ENCODE measurements at regions not wholly inside any gene's neighbourhood (a gene's known extent, or its start where the extent isn't known, plus 50 kb on each side); places are given as distances from the start of the nearest gene placed in this dataset.
"Not testable (repeated sequence)": the region's sequence is repeated elsewhere in the genome, so short reads cannot be mapped to it uniquely, and the experiment has no call there.

DNA sequence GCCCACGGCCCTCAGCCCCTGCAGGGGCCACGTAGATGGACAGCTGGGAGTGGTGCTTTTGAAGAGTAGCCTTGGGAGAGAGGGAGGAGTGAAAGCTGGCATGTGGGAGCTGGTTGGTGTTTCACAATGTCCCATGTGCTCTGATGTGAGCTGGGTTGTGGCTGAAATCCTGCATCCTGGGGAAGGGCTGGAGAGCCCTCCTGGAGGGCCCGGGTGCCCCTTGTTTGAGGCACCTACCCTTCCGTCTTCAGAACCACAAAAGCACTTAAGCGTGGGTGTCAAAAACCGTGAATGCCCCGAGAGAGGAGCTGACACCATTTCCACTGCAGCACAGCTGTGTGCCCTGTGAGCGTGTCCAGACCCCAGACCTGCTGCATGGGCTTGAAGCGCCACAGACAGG lies 199.1 kb upstream of the ZNF618 start:
- DNase-seq (ENCODE audit: low read depth), result peak; percentile 34
- TF ChIP-seq, protein P1, sequence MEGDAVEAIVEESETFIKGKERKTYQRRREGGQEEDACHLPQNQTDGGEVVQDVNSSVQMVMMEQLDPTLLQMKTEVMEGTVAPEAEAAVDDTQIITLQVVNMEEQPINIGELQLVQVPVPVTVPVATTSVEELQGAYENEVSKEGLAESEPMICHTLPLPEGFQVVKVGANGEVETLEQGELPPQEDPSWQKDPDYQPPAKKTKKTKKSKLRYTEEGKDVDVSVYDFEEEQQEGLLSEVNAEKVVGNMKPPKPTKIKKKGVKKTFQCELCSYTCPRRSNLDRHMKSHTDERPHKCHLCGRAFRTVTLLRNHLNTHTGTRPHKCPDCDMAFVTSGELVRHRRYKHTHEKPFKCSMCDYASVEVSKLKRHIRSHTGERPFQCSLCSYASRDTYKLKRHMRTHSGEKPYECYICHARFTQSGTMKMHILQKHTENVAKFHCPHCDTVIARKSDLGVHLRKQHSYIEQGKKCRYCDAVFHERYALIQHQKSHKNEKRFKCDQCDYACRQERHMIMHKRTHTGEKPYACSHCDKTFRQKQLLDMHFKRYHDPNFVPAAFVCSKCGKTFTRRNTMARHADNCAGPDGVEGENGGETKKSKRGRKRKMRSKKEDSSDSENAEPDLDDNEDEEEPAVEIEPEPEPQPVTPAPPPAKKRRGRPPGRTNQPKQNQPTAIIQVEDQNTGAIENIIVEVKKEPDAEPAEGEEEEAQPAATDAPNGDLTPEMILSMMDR (conservative IDR thresholded peaks at IDR 0.05; ENCODE audit: low read length), result no peak
- H3K4me3 ChIP-seq (ENCODE audit: low read length), result no peak overlapping the region

DNA sequence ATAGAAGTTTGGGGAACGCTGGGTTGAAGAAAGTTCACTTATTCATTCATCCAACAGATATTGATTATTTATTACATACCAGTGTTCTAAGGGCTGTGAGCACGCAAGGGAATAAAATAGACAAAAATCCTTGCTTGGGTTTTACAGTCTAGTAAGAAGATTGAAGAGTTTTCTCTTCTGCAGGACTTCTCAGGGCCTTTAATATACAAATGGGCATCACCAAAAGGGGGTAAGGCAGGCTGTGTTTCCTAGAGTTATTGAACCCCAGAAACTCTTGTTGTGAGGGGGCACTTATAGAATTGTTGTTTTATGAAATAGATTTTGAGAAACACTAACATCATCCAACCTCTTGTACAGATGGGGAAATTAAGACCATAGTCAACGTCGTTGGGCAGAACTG lies 198.5 kb upstream of the ZNF618 start:
- no peak overlapping the region for H3K4me3 ChIP-seq (ENCODE audit: low read length)
- TF ChIP-seq, protein P1 (conservative IDR thresholded peaks at IDR 0.05; ENCODE audit: low read length), result no peak
- no peak for DNase-seq (ENCODE audit: low read depth)

DNA sequence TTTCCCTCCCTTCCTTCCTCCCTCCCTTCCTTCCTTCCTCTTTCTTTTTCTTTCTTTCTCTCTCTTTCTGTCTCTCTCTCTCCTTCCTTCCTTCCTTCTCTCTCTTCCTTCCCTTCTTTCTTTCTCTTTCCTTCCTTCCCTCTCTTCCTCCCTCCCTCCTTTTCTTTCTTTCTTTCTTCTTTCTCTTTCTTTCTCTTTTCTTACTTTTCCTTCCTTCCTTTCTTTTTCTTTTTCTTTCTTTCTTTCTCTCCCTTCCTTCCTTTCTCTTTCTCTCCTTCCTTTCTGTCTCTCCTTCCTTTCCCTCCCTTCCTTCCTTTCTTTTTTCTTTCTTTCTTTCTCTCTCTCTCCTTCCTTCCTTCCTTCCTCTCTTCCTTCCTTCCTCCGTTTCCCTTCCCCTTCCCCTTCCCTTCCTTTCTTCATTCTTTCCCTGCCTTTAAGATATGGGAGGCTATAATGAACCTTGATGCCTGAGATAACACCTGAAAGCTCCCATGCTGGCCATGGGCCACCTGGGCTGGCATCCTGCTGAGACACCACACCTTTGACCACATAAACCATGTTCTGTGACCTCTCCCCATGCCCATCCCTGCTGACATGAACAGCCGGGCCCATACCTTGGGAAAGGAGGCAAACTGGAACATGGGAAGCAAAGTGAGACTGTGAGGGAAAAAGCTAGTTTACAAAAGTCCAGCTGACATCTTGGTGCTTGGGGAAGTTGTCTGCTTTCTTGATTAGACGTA lies 197.8 kb upstream of the ZNF618 start:
- no peak for DNase-seq (ENCODE audit: low read depth)
- TF ChIP-seq, protein P1 (conservative IDR thresholded peaks at IDR 0.05; ENCODE audit: low read length), result no peak
- no peak overlapping the region for H3K4me3 ChIP-seq (ENCODE audit: low read length)

DNA sequence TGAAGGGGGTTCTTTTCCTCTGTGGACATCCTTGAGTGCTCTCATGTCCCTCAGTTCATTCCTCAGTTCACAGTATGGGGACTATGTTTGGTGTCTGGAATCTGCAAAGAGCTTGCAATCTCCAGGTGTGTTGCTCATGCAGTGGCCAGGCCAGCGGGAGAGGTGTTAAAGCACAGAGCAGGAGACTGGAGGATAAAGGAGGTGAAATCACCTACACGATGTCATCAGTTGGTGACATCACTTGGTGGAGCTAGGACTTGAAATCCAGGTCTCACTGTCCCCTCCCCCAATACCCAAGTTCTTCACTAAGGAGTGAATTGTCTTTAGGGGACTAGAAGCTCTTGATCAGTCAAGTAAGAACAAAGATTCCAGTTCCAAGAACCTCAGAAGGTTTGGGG lies 197.3 kb upstream of the ZNF618 start:
- no peak for DNase-seq (ENCODE audit: low read depth)
- TF ChIP-seq, protein P1 (conservative IDR thresholded peaks at IDR 0.05; ENCODE audit: low read length), result no peak
- H3K4me3 ChIP-seq (ENCODE audit: low read length), result no peak overlapping the region

DNA sequence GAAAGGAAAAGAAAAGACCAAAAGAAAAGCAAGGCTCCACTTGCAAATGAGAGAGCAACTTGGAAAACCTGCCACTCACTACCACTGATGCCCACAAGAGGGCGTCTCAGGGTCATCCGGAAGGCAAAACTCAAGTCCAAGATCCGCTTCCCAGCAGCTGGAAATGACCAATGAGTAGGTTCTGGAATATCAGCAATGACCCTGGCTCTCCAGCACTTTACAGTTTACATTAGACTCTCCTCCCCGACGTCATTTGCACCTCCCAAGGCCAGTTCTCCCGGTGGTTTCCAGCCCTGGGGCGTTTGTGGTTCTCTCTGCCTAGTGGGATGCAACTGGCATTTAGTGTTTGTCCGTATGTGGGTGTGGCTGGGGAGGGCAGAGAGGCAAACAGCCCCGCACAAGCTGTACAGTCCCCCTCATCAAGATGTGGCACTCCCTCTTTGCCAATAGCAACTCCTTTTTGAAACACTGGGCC lies 193.8 kb upstream of the ZNF618 start:
- peak; percentile 76 for DNase-seq (ENCODE audit: low read depth)
- TF ChIP-seq, protein P1 (conservative IDR thresholded peaks at IDR 0.05; ENCODE audit: low read length), result peak; percentile 98
- H3K4me3 ChIP-seq (ENCODE audit: low read length), result no peak overlapping the region

DNA sequence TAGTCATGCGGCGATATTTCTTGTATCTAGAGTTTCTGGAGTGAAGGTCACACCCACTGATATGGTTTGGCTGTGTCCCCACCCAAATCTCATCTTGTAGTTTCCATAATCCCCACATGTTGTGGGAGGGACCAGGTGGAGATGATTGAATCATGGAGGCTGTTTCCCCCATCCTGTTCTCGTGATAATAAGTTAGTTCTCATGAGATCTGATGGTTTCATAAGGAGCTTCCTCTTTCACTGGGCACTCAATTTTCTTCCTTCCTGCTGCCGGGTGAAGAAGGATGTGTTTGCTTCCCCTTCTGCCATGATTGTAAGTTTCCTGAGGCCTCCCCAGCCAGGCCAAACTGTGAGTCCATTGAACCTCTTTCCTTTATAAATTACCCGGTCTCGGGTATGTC lies 190.5 kb upstream of the ZNF618 start:
- not testable (repeated sequence) for H3K4me3 ChIP-seq (ENCODE audit: low read length); DNase-seq (ENCODE audit: low read depth)

DNA sequence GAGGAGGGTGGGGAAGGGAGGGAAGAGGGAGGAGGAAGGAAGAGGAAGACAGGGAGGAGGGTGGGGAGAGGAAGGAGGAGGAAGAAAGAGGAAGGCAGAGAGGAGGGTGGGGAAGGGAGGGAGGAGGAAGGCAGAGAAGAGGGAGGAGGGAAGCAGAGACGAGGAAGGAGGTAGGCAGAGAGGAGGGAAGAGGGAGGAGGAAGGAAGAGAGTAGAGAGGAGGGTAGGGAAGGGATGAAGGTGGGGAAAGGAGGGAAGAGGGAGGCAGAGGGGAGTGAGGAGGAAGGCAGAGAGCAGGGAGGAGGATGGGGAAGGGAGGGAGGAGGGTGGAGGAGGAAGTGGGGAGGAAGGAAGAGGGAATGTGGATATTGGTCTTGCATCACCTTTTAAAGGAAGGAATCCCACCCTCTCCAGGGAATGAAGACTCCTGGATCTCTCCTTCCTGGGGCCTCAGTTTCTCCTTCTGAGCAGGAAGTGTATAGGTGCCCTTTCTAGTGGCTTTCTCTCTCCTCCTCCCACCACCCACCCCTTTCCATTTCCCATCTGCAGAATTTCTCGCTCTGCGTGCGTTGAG lies 188.9 kb upstream of the ZNF618 start:
- H3K4me3 ChIP-seq (ENCODE audit: low read length), result no peak overlapping the region

More for the DNA sequence above, 188.9 kb upstream of the ZNF618 start:
- DNase-seq (ENCODE audit: low read depth), result no peak
- TF ChIP-seq, protein P1 (conservative IDR thresholded peaks at IDR 0.05; ENCODE audit: low read length), result no peak
